Uterus (tissue), 3 donors: ENCODE measurements at regions not wholly inside any gene's neighbourhood (a gene's known extent, or its start where the extent isn't known, plus 50 kb on each side); places are given as distances from the start of the nearest gene placed in this dataset.

Source experiments
- DNase-seq, 2 donors: peaks; one replicate each; pipeline ENCODE4 v3.0.0-alpha.2; 2019 to 2020
- H3K27ac ChIP-seq, 2 donors: fragments of 200-600 bp; sonication (generic); 1 replicate in 1 of 2; 2 replicates in 1 of 2; pipeline ENCODE4 v1.5.1; 2016 to 2018
- H3K27me3 ChIP-seq, 2 donors: fragments of 200-600 bp; sonication (generic); one replicate each; pipeline ENCODE4 v1.5.1; 2018 to 2019; ENCODE audit warnings: control low read depth in 1 of 2
- H3K36me3 ChIP-seq, 2 donors: fragments of 200-600 bp; sonication (generic); one replicate each; pipeline ENCODE4 v1.5.1; 2019; ENCODE audit warnings: control low read depth in 1 of 2
- H3K4me1 ChIP-seq, 2 donors: fragments of 200-600 bp; sonication (generic); one replicate each; pipeline ENCODE4 v1.5.1; 2018 to 2019; ENCODE audit warnings: control low read depth in 1 of 2
- H3K4me3 ChIP-seq, 2 donors: fragments of 200-600 bp; sonication (generic); 1 replicate in 1 of 2; 2 replicates in 1 of 2; pipeline ENCODE4 v1.5.1; 2018 to 2019; ENCODE audit warnings: mild to moderate bottlenecking in 1 of 2
- H3K9me3 ChIP-seq, 2 donors: fragments of 200-600 bp; sonication (generic); one replicate each; pipeline ENCODE4 v1.5.1; 2019; ENCODE audit warnings: control low read depth in 1 of 2
- CTCF ChIP-seq, 4 experiments: fragments of 200-600 bp in 2 of 4; fragments of 450-650 bp in 2 of 4; sonication (generic) in 2 of 4; IDR thresholded peaks; one replicate each; pipeline ENCODE4 v1.5.1; 2016 to 2019; ENCODE audit warnings: antibody characterized with exemption in 4 of 4, mild to moderate bottlenecking in 2 of 4, moderate library complexity in 1 of 4
- POLR2A ChIP-seq, 2 donors: fragments of 450-650 bp; IDR thresholded peaks; one replicate each; pipeline ENCODE4 v1.6.1; 2016; ENCODE audit warnings: antibody characterized with exemption in 2 of 2, mild to moderate bottlenecking in 1 of 2, moderate library complexity in 1 of 2
- intact Hi-C: fragments of 100-400 bp; cut with DNase I; formaldehyde crosslinking; loops from one replicate; pipeline ENCODE4 v1.15.1; 2023; ENCODE audit warnings: low total_unique reads
- donor health status: DM: yes; HTN: yes; CAD: no.

DNA sequence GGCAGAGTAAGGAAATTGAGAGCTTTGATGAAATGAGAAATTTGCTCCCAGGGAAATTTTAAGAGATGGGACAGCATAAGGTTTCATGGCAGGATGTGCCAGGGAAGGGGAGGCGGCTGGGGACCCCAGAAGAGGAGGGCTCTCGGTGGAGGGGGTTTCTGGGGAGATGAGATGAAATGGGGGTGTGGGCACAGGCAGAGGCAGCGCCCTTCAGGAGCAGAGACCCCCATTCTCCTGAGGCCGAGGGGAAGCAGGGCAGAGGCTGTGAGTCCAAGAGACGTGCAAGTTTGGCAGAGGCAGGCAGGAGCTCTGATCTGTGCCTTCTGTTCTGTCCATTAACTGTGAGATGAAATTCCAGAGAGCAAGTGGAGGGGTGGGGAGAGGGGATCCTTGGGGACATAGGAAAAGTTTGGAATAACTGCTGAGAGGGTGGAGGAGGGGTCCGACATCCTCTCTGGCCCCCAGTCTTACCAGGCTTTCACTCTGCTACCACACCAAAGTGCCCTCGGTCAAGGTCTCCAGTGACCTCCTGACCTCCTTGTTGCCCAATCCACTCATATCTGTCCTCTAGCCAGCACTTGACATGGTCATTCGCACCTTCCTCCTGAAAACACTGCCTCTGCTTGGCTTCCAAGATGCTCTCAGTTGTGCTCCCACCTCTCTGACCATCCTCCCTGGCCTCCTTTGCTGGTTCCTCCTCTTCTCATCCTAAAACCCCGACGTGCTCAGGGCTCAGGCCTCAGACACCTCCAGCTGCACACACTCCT lies 108.1 kb upstream of the MVB12B start:
- H3K36me3 ChIP-seq = no peaks in the 10 kb centered on the region
- no peak for DNase-seq
- TF ChIP-seq CTCF (IDR thresholded peaks at IDR 0.05) (no peak), POLR2A (IDR thresholded peaks at IDR 0.05) (no peak)

DNA sequence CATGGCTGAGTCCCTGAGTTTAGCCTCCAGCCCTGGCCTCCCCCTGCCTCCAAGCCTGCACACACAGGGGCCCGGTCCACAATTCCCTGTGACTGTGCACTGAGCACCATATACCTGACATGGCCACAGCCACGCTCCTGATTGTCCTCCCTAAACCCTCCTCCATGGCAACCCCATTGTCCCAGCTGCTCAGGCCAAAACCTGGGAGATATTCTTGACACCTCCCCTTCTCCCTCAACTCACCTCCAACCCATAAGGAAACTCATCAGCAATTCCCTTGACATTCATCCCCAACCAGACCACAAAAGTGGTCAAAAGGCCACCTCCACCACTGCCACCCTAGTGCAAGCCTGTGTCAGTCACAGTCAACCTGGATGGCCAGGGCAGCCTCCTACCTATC lies 107.5 kb upstream of the MVB12B start:
- H3K9me3 ChIP-seq = no peaks in the 10 kb centered on the region
- no peaks in the 10 kb centered on the region for H3K36me3 ChIP-seq
- no peak overlapping the region for H3K27ac ChIP-seq
- peaks cover 0 to 22% of the 10 kb centered on the region in 2 donors for H3K27me3 ChIP-seq
- no peak overlapping the region for H3K4me3 ChIP-seq
- no peaks in the 10 kb centered on the region for H3K4me1 ChIP-seq
- DNase-seq = no peak
- TF ChIP-seq POLR2A (IDR thresholded peaks at IDR 0.05) (no peak), CTCF (IDR thresholded peaks at IDR 0.05) (no peak)
- intact Hi-C loops = no loop called here

More for the DNA sequence above, 108.1 kb upstream of the MVB12B start:
- intact Hi-C loops = no loop called here
- Histone ChIP-seq H3K4me3 (no peak overlapping the region), H3K27me3 (peaks cover 0 to 22% of the 10 kb centered on the region in 2 donors), H3K4me1 (no peaks in the 10 kb centered on the region), H3K9me3 (peaks cover 0 to 5% of the 10 kb centered on the region in 2 donors), H3K27ac (no peak overlapping the region)

GRCh38 chr9:126219648-126220063 lies 107.0 kb upstream of the MVB12B start:
- TF ChIP-seq CTCF (IDR thresholded peaks at IDR 0.05) (no peak), POLR2A (IDR thresholded peaks at IDR 0.05) (no peak)
- DNase-seq = no peak
- intact Hi-C loops = no loop called here
- H3K9me3 ChIP-seq = no peaks in the 10 kb centered on the region
- no peak overlapping the region for H3K27ac ChIP-seq
- H3K4me3 ChIP-seq = no peak overlapping the region
- H3K36me3 ChIP-seq = no peaks in the 10 kb centered on the region
- H3K4me1 ChIP-seq = no peaks in the 10 kb centered on the region
- peaks cover 0 to 22% of the 10 kb centered on the region in 2 donors for H3K27me3 ChIP-seq

- intact Hi-C loops = no loop called here
- TF ChIP-seq POLR2A (IDR thresholded peaks at IDR 0.05) = no peak
- DNase-seq = no peak
- Histone ChIP-seq H3K9me3 (no peaks in the 10 kb centered on the region), H3K4me1 (no peaks in the 10 kb centered on the region), H3K27ac (no peak overlapping the region), H3K27me3 (peaks cover 0 to 22% of the 10 kb centered on the region in 2 donors), H3K36me3 (no peaks in the 10 kb centered on the region), H3K4me3 (no peak overlapping the region)
These were observed 105.1 kb upstream of the MVB12B start for GRCh38 chr9:126221480-126221879.

- DNase-seq = no peak
- no peaks in the 10 kb centered on the region for H3K4me1 ChIP-seq
- H3K9me3 ChIP-seq = no peaks in the 10 kb centered on the region
- intact Hi-C loops = no loop called here
- peaks cover 0 to 22% of the 10 kb centered on the region in 2 donors for H3K27me3 ChIP-seq
- no peak for TF ChIP-seq CTCF (IDR thresholded peaks at IDR 0.05)
- no peak for TF ChIP-seq POLR2A (IDR thresholded peaks at IDR 0.05)
- H3K4me3 ChIP-seq = no peak overlapping the region
- no peaks in the 10 kb centered on the region for H3K36me3 ChIP-seq
- no peak overlapping the region for H3K27ac ChIP-seq
These were observed 104.2 kb upstream of the MVB12B start for GRCh38 chr9:126222363-126222834.
